AG04450 (cell line): ENCODE measurements at regions not wholly inside any gene's neighbourhood (a gene's known extent, or its start where the extent isn't known, plus 50 kb on each side); places are given as distances from the start of the nearest gene placed in this dataset.
"Not testable (repeated sequence)": the region's sequence is repeated elsewhere in the genome, so short reads cannot be mapped to it uniquely, and the experiment has no call there.

ENCODE experiments used
- CTCF ChIA-PET: fragments of 300-600, 350-600 bp; formaldehyde crosslinking; extraction: SDS; loops from one replicate; lab custom pipeline; 2022; ENCODE audit warnings: antibody characterized with exemption, inconsistent platforms; lab: Charles Lee
- POLR2A ChIA-PET: fragments of 350-600 bp; formaldehyde crosslinking; extraction: SDS; loops from one replicate; lab custom pipeline; 2021; ENCODE audit warnings: antibody characterized with exemption, inconsistent platforms; lab: Yijun Ruan, JAX
- DNase-seq: peaks from one replicate; pipeline ENCODE4 v3.0.0-alpha.2; 2011; ENCODE audit warnings: low read depth, low spot score
- H3K27ac ChIP-seq: one replicate; pipeline ENCODE4 v1.5.1; 2012; ENCODE audit warnings: low read depth, low read length, control low read depth
- H3K27me3 ChIP-seq: one replicate; pipeline ENCODE4 v1.6.0; 2012; ENCODE audit warnings: low read length; ENCODE audit not compliant: control insufficient read depth, insufficient read depth
- H3K4me3 ChIP-seq: 2 replicates; pipeline ENCODE4 v1.5.1; 2011; ENCODE audit warnings: mild to moderate bottlenecking, low read depth, low read length, control low read depth
- H3K9me3 ChIP-seq: 2 replicates; pipeline ENCODE4 v1.5.1; 2012; ENCODE audit warnings: low read length; ENCODE audit not compliant: control insufficient read depth, insufficient read depth
- CTCF ChIP-seq: IDR thresholded peaks from 2 replicates; pipeline ENCODE4 v1.5.1; 2011; ENCODE audit warnings: low read depth, low read length, control low read depth, inconsistent platforms

DNA sequence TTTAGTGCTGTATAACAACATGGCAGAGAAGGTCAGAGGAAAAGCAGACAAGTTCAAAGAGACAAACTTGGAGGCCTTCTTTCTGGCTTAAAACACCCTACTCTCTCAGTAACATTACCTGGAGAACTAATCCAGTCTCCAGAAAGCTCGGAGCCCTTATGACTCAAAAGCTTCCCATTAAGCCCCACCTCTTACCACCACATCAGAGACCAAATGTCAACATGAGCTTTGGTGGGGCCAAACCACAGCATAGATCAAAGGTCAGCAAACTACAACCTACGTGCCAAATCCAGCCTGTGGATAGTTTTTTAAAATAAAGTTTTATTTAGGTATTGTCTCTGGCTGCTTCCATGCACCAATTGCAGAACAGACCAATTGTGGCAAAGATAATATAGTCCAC lies 589.9 kb downstream of the DNAH5 start:
- no peak overlapping the region for H3K4me3 ChIP-seq
- ChIA-PET CTCF (no interaction called here), POLR2A (no interaction called here)
- H3K27ac ChIP-seq: no peak overlapping the region
- TF ChIP-seq CTCF: no peak
- DNase-seq: no peak
- no peaks in the 10 kb centered on the region for H3K27me3 ChIP-seq
- no peaks in the 10 kb centered on the region; the same call in 1 of the 2 replicates for H3K9me3 ChIP-seq

DNA sequence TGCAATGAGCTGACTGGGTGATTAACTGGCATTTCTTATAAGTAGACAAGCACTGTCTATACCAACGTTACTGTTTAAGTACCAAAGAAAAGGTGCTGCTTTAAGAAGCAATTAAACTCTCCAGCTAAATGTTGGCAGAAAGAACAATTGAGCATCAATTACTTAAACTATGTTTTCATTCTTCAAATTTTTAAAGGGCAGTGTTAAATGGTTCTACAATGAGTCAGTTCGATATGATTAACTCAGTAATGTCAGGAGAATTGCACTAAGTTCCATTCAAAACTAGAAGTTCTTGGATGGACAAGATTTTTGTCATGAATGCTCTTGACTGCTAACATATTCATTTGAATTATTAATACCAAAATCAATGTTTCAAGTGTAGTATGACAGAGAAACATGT lies 593.7 kb downstream of the DNAH5 start:
- ChIA-PET POLR2A (no interaction called here), CTCF (no interaction called here)
- Histone ChIP-seq H3K27ac (no peak overlapping the region), H3K27me3 (no peaks in the 10 kb centered on the region), H3K9me3 (no peaks in the 10 kb centered on the region; the same call in 1 of the 2 replicates), H3K4me3 (no peak overlapping the region)
- no peak for TF ChIP-seq CTCF
- no peak for DNase-seq

- ChIA-PET CTCF (no interaction called here), POLR2A (no interaction called here)
- no peak for DNase-seq
Observed at GRCh38 chr5:13348568-13348967, 595.9 kb downstream of the DNAH5 start.

DNA sequence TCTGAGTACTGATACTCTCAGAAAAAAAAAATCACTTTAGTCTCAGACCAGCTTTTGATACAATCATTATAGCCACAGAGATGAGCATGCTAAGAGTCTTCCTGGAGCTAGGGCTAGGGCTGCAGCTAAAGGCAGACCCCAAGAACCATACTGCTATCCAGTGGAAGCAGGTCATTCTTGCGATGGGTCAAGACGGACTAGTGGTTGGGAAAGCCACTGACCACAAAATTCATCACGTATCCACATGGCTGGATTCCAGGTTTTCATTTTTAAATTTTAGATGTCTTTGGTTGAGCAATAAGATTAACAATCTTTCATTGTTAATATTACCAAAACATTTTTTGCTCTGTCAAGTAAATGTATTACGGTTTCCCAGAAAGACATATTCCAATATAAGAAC lies 598.1 kb downstream of the DNAH5 start:
- peaks cover 5% of the 10 kb centered on the region; the same call in 1 of the 2 replicates for H3K9me3 ChIP-seq
- no peak overlapping the region for H3K4me3 ChIP-seq
- no peak for TF ChIP-seq CTCF
- ChIA-PET CTCF (no interaction called here), POLR2A (no interaction called here)
- H3K27me3 ChIP-seq: no peaks in the 10 kb centered on the region
- H3K27ac ChIP-seq: no peak overlapping the region
- no peak for DNase-seq

More at GRCh38 chr5:13348568-13348967, 595.9 kb downstream of the DNAH5 start:
- H3K27ac ChIP-seq: no peak overlapping the region
- TF ChIP-seq CTCF: no peak
- H3K4me3 ChIP-seq: no peak overlapping the region
- no peaks in the 10 kb centered on the region for H3K27me3 ChIP-seq
- H3K9me3 ChIP-seq: peaks cover 2% of the 10 kb centered on the region; the same call in 1 of the 2 replicates

GRCh38 chr5:13339093-13339492 lies 605.4 kb downstream of the DNAH5 start:
- CTCF ChIA-PET: no interaction called here
- no peak for TF ChIP-seq CTCF
- Histone ChIP-seq H3K27me3 (no peaks in the 10 kb centered on the region), H3K27ac (no peak overlapping the region), H3K9me3 (peaks cover 3% of the 10 kb centered on the region; the same call in 1 of the 2 replicates), H3K4me3 (no peak overlapping the region)
- no peak for DNase-seq
- POLR2A ChIA-PET: no interaction called here

DNA sequence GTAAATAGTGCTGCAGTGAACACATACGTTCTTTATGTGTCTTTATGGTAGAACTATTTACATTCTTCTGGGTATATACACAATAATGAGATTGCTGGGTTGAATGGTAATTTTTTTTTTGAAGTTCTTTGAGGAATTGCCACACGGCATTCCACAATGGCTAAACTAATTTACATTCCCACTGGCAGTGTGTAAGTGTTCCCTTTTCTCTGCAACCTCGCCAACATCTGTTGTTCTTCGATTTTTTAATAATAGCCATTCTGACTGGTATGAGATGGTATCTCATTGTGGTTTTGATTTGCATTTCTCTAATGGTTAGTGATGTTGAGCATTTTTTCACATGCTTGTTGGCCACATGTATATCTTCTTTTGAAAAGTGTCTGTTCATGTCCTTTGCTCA lies 609.5 kb downstream of the DNAH5 start:
- CTCF ChIA-PET, DNase-seq, H3K27ac ChIP-seq, H3K4me3 ChIP-seq, H3K27me3 ChIP-seq, H3K9me3 ChIP-seq, POLR2A ChIA-PET: not testable (repeated sequence)
